ENCODE measurements at regions not wholly inside any gene's neighbourhood (a gene's known extent, or its start where the extent isn't known, plus 50 kb on each side); places are given as distances from the start of the nearest gene placed in this dataset.
"Not testable (repeated sequence)": the region's sequence is repeated elsewhere in the genome, so short reads cannot be mapped to it uniquely, and the experiment has no call there.

DNA sequence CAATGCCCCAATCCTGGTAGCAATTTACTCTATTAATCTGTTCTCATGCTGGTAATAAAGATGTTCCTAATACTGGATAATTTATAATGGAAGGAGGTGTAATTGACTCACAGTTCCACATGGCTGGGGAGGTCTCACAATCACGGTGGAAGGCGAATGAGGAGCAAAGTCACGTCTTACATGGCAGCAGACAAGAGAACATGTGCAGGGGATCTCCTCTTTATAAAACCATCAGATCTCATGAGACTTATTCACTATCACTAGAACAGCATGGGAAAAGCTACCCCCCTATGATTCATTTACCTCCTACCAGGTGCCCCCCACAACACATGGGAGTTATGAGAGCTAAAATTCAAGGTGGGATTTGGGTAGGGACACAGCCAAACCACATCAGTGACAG, 872.2 kb downstream of the ANKRD7 start:
- no peaks in the 10 kb centered on the region for H3K4me1 ChIP-seq (ENCODE audit: control insufficient read depth, insufficient read depth, low read length)
- H3K4me3 ChIP-seq (ENCODE audit: low read length): no peak overlapping the region
- no peaks in the 10 kb centered on the region for H3K27me3 ChIP-seq (ENCODE audit: control insufficient read depth, insufficient read depth, low read length)
- WGBS (ENCODE audit: insufficient coverage): no CpG with 5 or more reads among the region's 3 CpGs
- no peak for DNase-seq
- H3K9me3 ChIP-seq (replicated peaks; ENCODE audit: control insufficient read depth, low read depth, low read length): no peaks in the 10 kb centered on the region
- no peaks in the 10 kb centered on the region for H3K36me3 ChIP-seq (ENCODE audit: control insufficient read depth, insufficient read depth, low read length)
- H3K27ac ChIP-seq (ENCODE audit: low read length): no peak overlapping the region

- H3K27ac ChIP-seq (ENCODE audit: low read length); DNase-seq; H3K9me3 ChIP-seq (replicated peaks; ENCODE audit: control insufficient read depth, low read depth, low read length); H3K4me3 ChIP-seq (ENCODE audit: low read length); H3K36me3 ChIP-seq (ENCODE audit: control insufficient read depth, insufficient read depth, low read length); H3K4me1 ChIP-seq (ENCODE audit: control insufficient read depth, insufficient read depth, low read length); H3K27me3 ChIP-seq (ENCODE audit: control insufficient read depth, insufficient read depth, low read length): not testable (repeated sequence)
- WGBS (ENCODE audit: insufficient coverage): no CpG with 5 or more reads among the region's 4 CpGs
Observed at GRCh38 chr7:119100611-119101258, 876.2 kb downstream of the ANKRD7 start.

DNA sequence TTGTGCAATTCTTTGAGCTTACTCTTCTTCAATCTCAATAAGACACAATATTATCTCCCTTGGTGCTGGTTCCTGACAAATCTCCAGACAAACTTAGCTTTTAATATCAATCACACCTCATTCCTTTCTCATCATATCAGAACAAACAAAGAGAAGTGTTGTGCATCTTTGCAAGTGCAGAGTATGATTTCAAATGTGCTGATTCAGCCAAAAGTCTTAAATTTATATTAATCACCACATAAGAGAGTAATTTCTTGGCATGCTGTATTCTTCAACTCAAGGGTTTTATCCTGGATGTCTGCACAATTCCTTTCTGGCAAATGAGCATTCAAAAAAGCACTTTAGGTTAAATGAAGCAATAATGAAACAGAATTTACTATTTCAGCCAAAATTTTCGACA, 877.8 kb downstream of the ANKRD7 start:
- whole genome bisulfite sequencing (ENCODE audit: insufficient coverage): no CpG with 5 or more reads among the region's 1 CpG
- H3K9me3 ChIP-seq (replicated peaks; ENCODE audit: control insufficient read depth, low read depth, low read length): no peaks in the 10 kb centered on the region
- H3K4me1 ChIP-seq (ENCODE audit: control insufficient read depth, insufficient read depth, low read length): no peaks in the 10 kb centered on the region
- peak; percentile 8 for DNase-seq
- no peak overlapping the region for H3K4me3 ChIP-seq (ENCODE audit: low read length)
- H3K27me3 ChIP-seq (ENCODE audit: control insufficient read depth, insufficient read depth, low read length): no peaks in the 10 kb centered on the region
- H3K36me3 ChIP-seq (ENCODE audit: control insufficient read depth, insufficient read depth, low read length): no peaks in the 10 kb centered on the region
- H3K27ac ChIP-seq (ENCODE audit: low read length): no peak overlapping the region

GRCh38 chr7:119105381-119105780, 880.9 kb downstream of the ANKRD7 start:
- 83% methylated on average over 1 of the region's 1 CpG for WGBS (ENCODE audit: insufficient coverage)
- no peaks in the 10 kb centered on the region for H3K36me3 ChIP-seq (ENCODE audit: control insufficient read depth, insufficient read depth, low read length)
- H3K4me3 ChIP-seq (ENCODE audit: low read length): no peak overlapping the region
- no peaks in the 10 kb centered on the region for H3K4me1 ChIP-seq (ENCODE audit: control insufficient read depth, insufficient read depth, low read length)
- no peak for DNase-seq
- no peaks in the 10 kb centered on the region for H3K27me3 ChIP-seq (ENCODE audit: control insufficient read depth, insufficient read depth, low read length)
- no peaks in the 10 kb centered on the region for H3K9me3 ChIP-seq (replicated peaks; ENCODE audit: control insufficient read depth, low read depth, low read length)
- no peak overlapping the region for H3K27ac ChIP-seq (ENCODE audit: low read length)

DNA sequence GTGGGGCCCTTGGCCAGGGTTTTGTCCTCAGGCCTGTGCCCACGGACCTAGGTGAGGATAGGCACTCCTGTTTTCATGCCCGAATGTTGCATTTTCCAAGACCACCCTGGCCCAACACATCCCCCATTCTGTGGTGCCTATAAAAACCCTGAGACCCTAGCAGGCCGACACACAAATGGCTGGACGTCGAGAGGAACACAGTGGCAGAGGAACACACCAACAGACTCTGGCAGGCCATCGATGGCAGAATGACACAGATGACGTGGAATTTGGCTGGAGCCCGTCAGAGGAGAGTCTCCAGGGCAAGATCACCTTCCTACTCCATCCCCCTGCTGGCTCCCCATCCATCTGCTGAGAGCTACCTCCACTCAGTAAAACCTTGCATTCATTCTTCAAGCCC, 898.8 kb downstream of the ANKRD7 start:
- DNase-seq: no peak
- Histone ChIP-seq H3K9me3 (replicated peaks; ENCODE audit: control insufficient read depth, low read depth, low read length) (no peaks in the 10 kb centered on the region), H3K36me3 (ENCODE audit: control insufficient read depth, insufficient read depth, low read length) (no peaks in the 10 kb centered on the region), H3K4me1 (ENCODE audit: control insufficient read depth, insufficient read depth, low read length) (no peaks in the 10 kb centered on the region), H3K27me3 (ENCODE audit: control insufficient read depth, insufficient read depth, low read length) (no peaks in the 10 kb centered on the region), H3K27ac (ENCODE audit: low read length) (no peak overlapping the region), H3K4me3 (ENCODE audit: low read length) (no peak overlapping the region)
- 79% methylated on average over 7 of the region's 8 CpGs for WGBS (ENCODE audit: insufficient coverage)

- DNase-seq: no peak
- no peaks in the 10 kb centered on the region for H3K4me1 ChIP-seq (ENCODE audit: control insufficient read depth, insufficient read depth, low read length)
- no peaks in the 10 kb centered on the region for H3K27me3 ChIP-seq (ENCODE audit: control insufficient read depth, insufficient read depth, low read length)
- no peak overlapping the region for H3K27ac ChIP-seq (ENCODE audit: low read length)
- H3K36me3 ChIP-seq (ENCODE audit: control insufficient read depth, insufficient read depth, low read length): no peaks in the 10 kb centered on the region
- no peak overlapping the region for H3K4me3 ChIP-seq (ENCODE audit: low read length)
- WGBS (ENCODE audit: insufficient coverage): no CpG with 5 or more reads among the region's 3 CpGs
- H3K9me3 ChIP-seq (replicated peaks; ENCODE audit: control insufficient read depth, low read depth, low read length): no peaks in the 10 kb centered on the region
Observed at GRCh38 chr7:119127706-119128105, 903.2 kb downstream of the ANKRD7 start.

- H3K27ac ChIP-seq (ENCODE audit: low read length): no peak overlapping the region
- H3K9me3 ChIP-seq (replicated peaks; ENCODE audit: control insufficient read depth, low read depth, low read length): no peaks in the 10 kb centered on the region
- H3K27me3 ChIP-seq (ENCODE audit: control insufficient read depth, insufficient read depth, low read length): no peaks in the 10 kb centered on the region
- no peaks in the 10 kb centered on the region for H3K4me1 ChIP-seq (ENCODE audit: control insufficient read depth, insufficient read depth, low read length)
- DNase-seq: no peak
- no peaks in the 10 kb centered on the region for H3K36me3 ChIP-seq (ENCODE audit: control insufficient read depth, insufficient read depth, low read length)
- no peak overlapping the region for H3K4me3 ChIP-seq (ENCODE audit: low read length)
Observed at GRCh38 chr7:119132436-119132835, 907.9 kb downstream of the ANKRD7 start.

- H3K4me1 ChIP-seq (ENCODE audit: control insufficient read depth, insufficient read depth, low read length): no peaks in the 10 kb centered on the region
- no peaks in the 10 kb centered on the region for H3K36me3 ChIP-seq (ENCODE audit: control insufficient read depth, insufficient read depth, low read length)
- H3K27me3 ChIP-seq (ENCODE audit: control insufficient read depth, insufficient read depth, low read length): no peaks in the 10 kb centered on the region
- peaks cover 13% of the 10 kb centered on the region for H3K9me3 ChIP-seq (replicated peaks; ENCODE audit: control insufficient read depth, low read depth, low read length)
- no peak overlapping the region for H3K4me3 ChIP-seq (ENCODE audit: low read length)
- no CpG with 5 or more reads among the region's 1 CpG for WGBS (ENCODE audit: insufficient coverage)
- no peak overlapping the region for H3K27ac ChIP-seq (ENCODE audit: low read length)
- no peak for DNase-seq
Observed at GRCh38 chr7:119167431-119167830, 942.9 kb downstream of the ANKRD7 start.

DNA sequence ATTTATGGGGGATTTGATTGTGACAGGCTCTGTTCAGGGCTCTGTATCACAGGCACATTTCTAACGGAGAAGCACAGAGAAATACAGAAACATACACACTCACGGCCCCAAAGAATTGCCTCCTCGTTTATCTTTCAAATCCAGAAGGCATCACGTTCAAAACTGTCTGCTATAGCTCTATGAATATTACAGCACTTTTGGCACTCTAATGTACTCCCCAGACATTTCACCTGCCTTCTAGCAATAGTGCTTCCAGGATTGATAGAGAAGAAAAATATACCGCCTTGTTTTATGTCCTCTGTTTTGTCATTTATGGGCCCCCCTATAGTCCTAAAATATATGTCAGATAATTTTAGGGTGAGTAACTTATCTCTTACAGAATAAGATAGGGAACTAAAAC, 947.5 kb downstream of the ANKRD7 start:
- Histone ChIP-seq H3K27me3 (ENCODE audit: control insufficient read depth, insufficient read depth, low read length) (no peaks in the 10 kb centered on the region), H3K9me3 (replicated peaks; ENCODE audit: control insufficient read depth, low read depth, low read length) (peaks cover 10% of the 10 kb centered on the region), H3K36me3 (ENCODE audit: control insufficient read depth, insufficient read depth, low read length) (no peaks in the 10 kb centered on the region), H3K27ac (ENCODE audit: low read length) (no peak overlapping the region), H3K4me3 (ENCODE audit: low read length) (no peak overlapping the region), H3K4me1 (ENCODE audit: control insufficient read depth, insufficient read depth, low read length) (no peaks in the 10 kb centered on the region)
- whole genome bisulfite sequencing (ENCODE audit: insufficient coverage): 17% methylated on average over 2 of the region's 5 CpGs
- DNase-seq: no peak

GRCh38 chr7:119175911-119176627, 951.6 kb downstream of the ANKRD7 start:
- Histone ChIP-seq H3K36me3 (ENCODE audit: control insufficient read depth, insufficient read depth, low read length) (no peaks in the 10 kb centered on the region), H3K27me3 (ENCODE audit: control insufficient read depth, insufficient read depth, low read length) (no peaks in the 10 kb centered on the region), H3K27ac (ENCODE audit: low read length) (no peak overlapping the region), H3K9me3 (replicated peaks; ENCODE audit: control insufficient read depth, low read depth, low read length) (no peaks in the 10 kb centered on the region), H3K4me3 (ENCODE audit: low read length) (no peak overlapping the region), H3K4me1 (ENCODE audit: control insufficient read depth, insufficient read depth, low read length) (no peaks in the 10 kb centered on the region)
- DNase-seq: peak; percentile 79
- WGBS (ENCODE audit: insufficient coverage): 0% methylated on average over 1 of the region's 6 CpGs

DNA sequence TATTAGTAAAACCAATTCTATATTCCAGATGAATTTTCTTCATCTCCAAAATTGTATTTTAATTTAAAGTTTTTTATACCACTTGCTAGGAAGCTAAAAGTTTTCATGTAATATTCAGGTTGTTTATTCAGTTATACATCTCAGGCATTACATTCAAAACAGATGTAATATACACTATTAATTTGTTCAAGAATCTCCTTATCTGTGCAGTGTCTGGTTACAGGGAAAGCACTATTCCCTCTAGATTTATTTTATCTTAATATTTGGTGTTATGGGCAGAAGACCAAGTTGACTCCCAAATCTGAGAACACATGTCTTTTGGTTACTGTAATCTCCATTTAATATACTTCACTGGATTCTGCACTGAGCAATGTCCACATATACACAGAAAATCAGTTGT, 953.4 kb downstream of the ANKRD7 start:
- Histone ChIP-seq H3K4me1 (ENCODE audit: control insufficient read depth, insufficient read depth, low read length) (no peaks in the 10 kb centered on the region), H3K27ac (ENCODE audit: low read length) (no peak overlapping the region), H3K36me3 (ENCODE audit: control insufficient read depth, insufficient read depth, low read length) (no peaks in the 10 kb centered on the region), H3K9me3 (replicated peaks; ENCODE audit: control insufficient read depth, low read depth, low read length) (no peaks in the 10 kb centered on the region), H3K4me3 (ENCODE audit: low read length) (no peak overlapping the region), H3K27me3 (ENCODE audit: control insufficient read depth, insufficient read depth, low read length) (no peaks in the 10 kb centered on the region)
- no peak for DNase-seq
